GM12874 (cell line): ENCODE measurements at regions not wholly inside any gene's neighbourhood (a gene's known extent, or its start where the extent isn't known, plus 50 kb on each side); places are given as distances from the start of the nearest gene placed in this dataset.

Experiments
- TF ChIP-seq, protein P1 (sequence below): IDR thresholded peaks from 2 replicates; pipeline ENCODE4 v1.5.1; 2011; ENCODE audit warnings: low read depth, mild to moderate bottlenecking, control low read depth, low read length, moderate library complexity; ENCODE audit not compliant: insufficient read depth

- TF ChIP-seq, protein P1, sequence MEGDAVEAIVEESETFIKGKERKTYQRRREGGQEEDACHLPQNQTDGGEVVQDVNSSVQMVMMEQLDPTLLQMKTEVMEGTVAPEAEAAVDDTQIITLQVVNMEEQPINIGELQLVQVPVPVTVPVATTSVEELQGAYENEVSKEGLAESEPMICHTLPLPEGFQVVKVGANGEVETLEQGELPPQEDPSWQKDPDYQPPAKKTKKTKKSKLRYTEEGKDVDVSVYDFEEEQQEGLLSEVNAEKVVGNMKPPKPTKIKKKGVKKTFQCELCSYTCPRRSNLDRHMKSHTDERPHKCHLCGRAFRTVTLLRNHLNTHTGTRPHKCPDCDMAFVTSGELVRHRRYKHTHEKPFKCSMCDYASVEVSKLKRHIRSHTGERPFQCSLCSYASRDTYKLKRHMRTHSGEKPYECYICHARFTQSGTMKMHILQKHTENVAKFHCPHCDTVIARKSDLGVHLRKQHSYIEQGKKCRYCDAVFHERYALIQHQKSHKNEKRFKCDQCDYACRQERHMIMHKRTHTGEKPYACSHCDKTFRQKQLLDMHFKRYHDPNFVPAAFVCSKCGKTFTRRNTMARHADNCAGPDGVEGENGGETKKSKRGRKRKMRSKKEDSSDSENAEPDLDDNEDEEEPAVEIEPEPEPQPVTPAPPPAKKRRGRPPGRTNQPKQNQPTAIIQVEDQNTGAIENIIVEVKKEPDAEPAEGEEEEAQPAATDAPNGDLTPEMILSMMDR = no peak
Observed at GRCh38 chr16:50437769-50438437, 69.1 kb upstream of the BRD7 start.

DNA sequence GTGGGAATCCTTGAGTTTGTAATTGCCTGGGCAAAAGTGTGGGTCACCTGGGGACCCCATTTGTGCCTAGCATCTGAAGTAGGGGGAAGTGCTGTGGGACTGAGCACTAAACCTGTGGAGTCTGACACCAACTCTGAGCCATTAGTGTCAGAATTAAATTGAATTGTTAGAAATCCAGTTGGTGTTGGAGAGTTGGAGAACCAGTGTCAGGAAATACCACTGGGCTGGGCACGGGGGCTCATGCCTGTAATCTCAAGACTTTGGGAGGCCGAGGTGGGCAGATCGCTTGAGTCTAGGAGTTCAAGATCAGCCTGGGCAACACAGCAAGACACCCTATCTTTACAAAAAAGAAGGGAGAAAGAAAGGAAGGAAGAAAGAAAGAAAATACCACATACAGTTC is 67.5 kb upstream of the BRD7 start:
- TF ChIP-seq, protein P1 = no peak

DNA sequence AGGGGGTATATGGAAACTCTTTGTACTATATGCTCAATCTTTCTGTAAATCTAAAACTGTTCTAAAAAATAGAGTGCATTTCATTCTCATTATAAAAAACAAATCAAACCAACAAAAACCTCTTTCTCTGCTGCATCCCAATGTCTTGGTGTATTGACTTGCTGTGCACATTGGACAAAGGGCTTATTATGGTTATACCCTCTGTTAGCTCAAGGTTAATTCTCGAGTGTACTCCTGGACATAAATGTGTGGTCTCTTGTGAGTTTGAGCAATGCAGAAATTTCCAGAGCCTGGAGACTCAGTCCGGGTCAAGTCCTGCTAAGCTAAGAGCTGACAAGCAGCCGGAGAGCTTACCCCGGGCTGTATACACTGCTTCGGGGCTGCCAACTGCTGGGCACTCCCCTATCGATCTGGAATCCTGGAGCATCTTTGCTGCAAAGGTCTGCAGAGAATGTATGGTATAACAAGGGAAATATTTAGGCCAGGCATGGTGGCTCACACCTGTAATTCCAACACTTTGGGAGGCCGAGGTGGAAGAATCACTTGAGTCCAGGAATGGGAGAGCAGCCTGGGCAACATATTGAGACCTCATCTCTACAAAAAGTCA is 66.2 kb upstream of the BRD7 start:
- TF ChIP-seq, protein P1 = no peak

DNA sequence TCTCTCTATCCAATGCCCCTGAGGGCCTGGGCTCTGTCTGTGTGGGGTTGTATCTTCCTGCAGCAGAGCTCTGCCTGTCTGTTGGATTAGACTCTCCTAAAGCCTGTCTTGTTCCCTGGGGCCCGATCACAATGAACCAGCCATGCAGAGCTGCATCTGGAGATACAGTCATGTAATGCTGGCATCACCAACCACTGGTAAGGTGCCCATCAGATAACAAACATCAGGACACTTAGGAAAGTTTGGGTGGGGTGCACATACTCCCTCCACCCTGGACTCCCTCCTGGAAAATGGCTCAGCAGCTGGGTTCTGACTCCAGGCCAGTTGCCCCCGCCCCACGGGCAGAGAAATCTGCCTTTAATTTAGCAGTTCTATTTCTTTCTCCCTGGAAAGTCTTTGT is 61.3 kb upstream of the BRD7 start:
- TF ChIP-seq, protein P1 = no peak

GRCh38 chr16:50428742-50429141 is 60.0 kb upstream of the BRD7 start:
- TF ChIP-seq, protein P1 = no peak

DNA sequence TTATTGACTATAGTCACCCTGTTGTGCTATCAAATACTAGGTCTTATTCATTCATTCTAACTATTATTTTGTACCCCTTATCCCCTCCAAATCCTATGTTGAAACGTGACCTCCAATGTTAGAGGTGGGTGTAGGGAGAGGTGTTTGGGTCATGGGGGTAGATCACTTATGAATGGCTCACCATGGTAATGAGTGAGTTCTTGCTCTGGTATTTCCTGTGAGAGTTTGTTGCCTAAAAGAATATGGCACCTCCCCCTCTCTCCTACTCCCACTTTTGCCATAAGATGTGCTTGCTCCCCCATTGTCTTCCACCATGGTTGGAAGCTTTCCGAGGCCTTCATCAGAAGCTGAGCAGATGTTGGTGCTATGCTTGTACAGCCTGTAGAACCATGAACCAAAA is 59.3 kb upstream of the BRD7 start:
- TF ChIP-seq, protein P1 = no peak

DNA sequence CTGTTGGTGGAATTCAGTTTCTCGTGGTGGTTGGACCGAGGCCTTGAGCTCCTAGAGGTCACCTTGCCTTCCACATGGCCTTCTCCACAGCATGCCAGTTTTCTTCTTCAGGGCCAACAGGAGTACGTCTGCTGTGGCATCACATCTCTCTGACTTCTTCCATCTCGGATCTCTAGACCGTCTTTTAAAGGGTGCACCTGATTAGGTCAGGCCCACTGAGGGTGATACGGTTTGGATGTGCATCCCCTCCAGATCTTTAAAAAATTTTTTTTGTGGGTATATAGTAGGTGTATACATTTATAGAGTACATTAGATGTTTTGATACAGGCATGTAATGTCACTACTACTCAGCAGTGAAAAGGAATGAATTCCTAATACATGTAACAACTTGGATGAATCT is 58.3 kb upstream of the BRD7 start:
- TF ChIP-seq, protein P1 = no peak

DNA sequence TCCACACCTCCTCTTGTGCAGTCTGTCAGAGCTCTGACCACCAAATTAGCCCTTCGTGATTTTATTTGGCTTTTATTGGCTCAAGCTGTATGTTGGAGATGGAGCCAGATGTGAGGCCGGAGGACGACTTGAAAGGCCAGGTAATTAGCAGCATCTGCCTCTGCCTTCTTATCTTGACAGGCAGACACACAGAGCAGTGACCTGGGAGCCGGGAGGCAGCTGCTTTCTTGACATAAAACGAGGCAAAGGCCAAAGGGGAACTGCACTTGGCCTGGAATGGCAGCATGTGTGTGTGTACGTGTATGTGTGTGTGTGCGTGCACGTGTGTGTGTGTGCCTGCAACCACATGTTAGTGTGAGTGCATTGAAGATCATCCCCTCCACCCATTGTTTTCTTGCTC is 56.9 kb upstream of the BRD7 start:
- TF ChIP-seq, protein P1 = no peak
